CD4-positive, alpha-beta T cell (primary cell): ENCODE measurements at regions not wholly inside any gene's neighbourhood (a gene's known extent, or its start where the extent isn't known, plus 50 kb on each side); places are given as distances from the start of the nearest gene placed in this dataset.

Experiments used
- ATAC-seq: fragments of 200-7000 bp; cut with Tn5 transposase; one replicate; pipeline ENCODE4 v1.10.0; 2022; ENCODE audit warnings: mild to moderate bottlenecking; ENCODE audit not compliant: poor library complexity
- CTCF ChIA-PET: fragments of 350-600 bp; sonication (Branson Sonifier 250); formaldehyde crosslinking; loops from one replicate; lab custom pipeline; 2021; ENCODE audit warnings: antibody characterized with exemption, inconsistent platforms; lab: Charles Lee
- POLR2A ChIA-PET: fragments of 350-600 bp; sonication (Branson Sonifier 250); formaldehyde crosslinking; loops from one replicate; lab custom pipeline; 2021; ENCODE audit warnings: antibody characterized with exemption, inconsistent platforms; lab: Charles Lee
- DNase-seq, 14 experiments: peaks; one replicate each; pipeline ENCODE4 v3.0.0-alpha.2; 2013 to 2020; ENCODE audit warnings: mixed read lengths in 2 of 14
- H3K27ac ChIP-seq, 2 donors: one replicate each; pipeline versions ENCODE4 v1.5.1 to v1.7.0; 2013; ENCODE audit warnings: low read length in 2 of 2, low read depth in 1 of 2, mild to moderate bottlenecking in 1 of 2
- H3K27me3 ChIP-seq, 2 experiments: 1 replicate in 1 of 2; 2 replicates in 1 of 2; pipeline versions ENCODE4 v1.6.1 to v1.7.0; 2013; ENCODE audit warnings: low read length in 2 of 2, control low read depth in 1 of 2, mild to moderate bottlenecking in 1 of 2, moderate library complexity in 1 of 2; ENCODE audit not compliant: insufficient read depth in 2 of 2, control insufficient read depth in 1 of 2
- H3K36me3 ChIP-seq: one replicate; pipeline ENCODE4 v1.6.1; 2013; ENCODE audit warnings: low read length, control low read depth; ENCODE audit not compliant: insufficient read depth
- H3K4me1 ChIP-seq: one replicate; pipeline ENCODE4 v1.6.1; 2013; ENCODE audit warnings: low read length, control low read depth; ENCODE audit not compliant: insufficient read depth
- H3K4me3 ChIP-seq: one replicate; pipeline ENCODE4 v1.5.1; 2013; ENCODE audit warnings: mild to moderate bottlenecking, low read length, moderate library complexity
- H3K9me3 ChIP-seq, 2 experiments: 1 replicate in 1 of 2; 2 replicates in 1 of 2; pipeline versions ENCODE4 v1.6.1 to v1.7.0; 2013; ENCODE audit warnings: low read length in 2 of 2, mild to moderate bottlenecking in 2 of 2, control low read depth in 1 of 2, moderate library complexity in 1 of 2; ENCODE audit not compliant: control insufficient read depth in 1 of 2, insufficient read depth in 1 of 2
- H3K27ac Mint-ChIP-seq: one replicate; pipeline ENCODE4 v1.8.0; 2020; ENCODE audit warnings: mixed read lengths
- H3K27me3 Mint-ChIP-seq: one replicate; pipeline ENCODE4 v1.8.0; 2021; ENCODE audit warnings: mixed read lengths
- H3K36me3 Mint-ChIP-seq: one replicate; pipeline ENCODE4 v1.8.0; 2021; ENCODE audit warnings: low read depth, mixed read lengths
- H3K4me1 Mint-ChIP-seq: one replicate; pipeline ENCODE4 v1.8.0; 2021; ENCODE audit warnings: low read depth, mixed read lengths
- H3K4me3 Mint-ChIP-seq: one replicate; pipeline ENCODE4 v1.8.0; 2020; ENCODE audit warnings: mild to moderate bottlenecking, mixed read lengths
- H3K9me3 Mint-ChIP-seq: one replicate; pipeline ENCODE4 v1.8.0; 2020; ENCODE audit warnings: mixed read lengths
- CTCF ChIP-seq: fragments of 200-600 bp; IDR thresholded peaks from one replicate; pipeline ENCODE4 v1.8.0; 2022; ENCODE audit warnings: antibody characterized with exemption, mild to moderate bottlenecking
- intact Hi-C, 2 experiments: fragments of 100-400 bp; cut with DNase I in 1 of 2; cut with micrococcal nuclease in 1 of 2; formaldehyde crosslinking; loops; one replicate each; pipeline versions ENCODE4 v1.15.1 to v1.9.0; 2023 to 2025; cut with DNase I, micrococcal nuclease

- POLR2A ChIA-PET = no interaction called here
- Histone ChIP-seq H3K36me3 (no peaks in the 10 kb centered on the region), H3K4me1 (no peaks in the 10 kb centered on the region), H3K27me3 (no peaks in the 10 kb centered on the region), H3K27ac (no peak overlapping the region), H3K4me3 (no peak overlapping the region), H3K9me3 (peaks cover 0 to 3% of the 10 kb centered on the region in 2 experiments)
- intact Hi-C loops = no loop called here
- Mint-ChIP-seq H3K27me3 (no peaks in the 10 kb centered on the region), H3K27ac (no peak overlapping the region), H3K9me3 (no peaks in the 10 kb centered on the region), H3K36me3 (no peaks in the 10 kb centered on the region), H3K4me3 (no peak overlapping the region), H3K4me1 (no peaks in the 10 kb centered on the region)
- DNase-seq = no peak
- CTCF ChIA-PET = no interaction called here
- ATAC-seq = no peak
- TF ChIP-seq CTCF = no peak
Measured at GRCh38 chr2:180268006-180268405, 260.9 kb upstream of the CWC22 start.

GRCh38 chr2:180261976-180262375 lies 254.9 kb upstream of the CWC22 start:
- Histone ChIP-seq H3K36me3 (no peaks in the 10 kb centered on the region), H3K4me1 (no peaks in the 10 kb centered on the region), H3K4me3 (no peak overlapping the region), H3K27me3 (no peaks in the 10 kb centered on the region), H3K9me3 (peaks cover 0 to 3% of the 10 kb centered on the region in 2 experiments), H3K27ac (no peak overlapping the region)
- H3K9me3 Mint-ChIP-seq = peaks cover 2% of the 10 kb centered on the region
- H3K4me3 Mint-ChIP-seq = no peak overlapping the region
- intact Hi-C loops = no loop called here
- H3K36me3 Mint-ChIP-seq = no peaks in the 10 kb centered on the region
- POLR2A ChIA-PET = no interaction called here
- ATAC-seq (no peak), DNase-seq (no peak)
- TF ChIP-seq CTCF = no peak
- H3K4me1 Mint-ChIP-seq = no peaks in the 10 kb centered on the region
- no peaks in the 10 kb centered on the region for H3K27me3 Mint-ChIP-seq
- CTCF ChIA-PET = no interaction called here
- H3K27ac Mint-ChIP-seq = no peak overlapping the region

- TF ChIP-seq CTCF = no peak
- H3K9me3 Mint-ChIP-seq = peaks cover 2% of the 10 kb centered on the region
- Histone ChIP-seq H3K27me3 (no peaks in the 10 kb centered on the region), H3K4me3 (no peak overlapping the region), H3K9me3 (no peaks in the 10 kb centered on the region), H3K4me1 (no peaks in the 10 kb centered on the region), H3K36me3 (no peaks in the 10 kb centered on the region), H3K27ac (no peak overlapping the region)
- no peaks in the 10 kb centered on the region for H3K36me3 Mint-ChIP-seq
- no peaks in the 10 kb centered on the region for H3K27me3 Mint-ChIP-seq
- POLR2A ChIA-PET = no interaction called here
- H3K27ac Mint-ChIP-seq = no peak overlapping the region
- no peak for DNase-seq
- no peaks in the 10 kb centered on the region for H3K4me1 Mint-ChIP-seq
- intact Hi-C loops = no loop called here
- ATAC-seq = no peak
- H3K4me3 Mint-ChIP-seq = no peak overlapping the region
- CTCF ChIA-PET = no interaction called here
Measured at GRCh38 chr2:180258579-180258978, 251.5 kb upstream of the CWC22 start.
